ENCODE measurements at regions not wholly inside any gene's neighbourhood (a gene's known extent, or its start where the extent isn't known, plus 50 kb on each side); places are given as distances from the start of the nearest gene placed in this dataset.

- no peaks in the 10 kb centered on the region for H3F3A ChIP-seq (ENCODE audit: low read length, unreplicated experiment)
- TF ChIP-seq EZH2phosphoT487 (IDR thresholded peaks at IDR 0.05; ENCODE audit: borderline replicate concordance, low read length) (no peak), CTCF (conservative IDR thresholded peaks at IDR 0.05; ENCODE audit: low read depth, low read length) (no peak), EZH2 (IDR thresholded peaks at IDR 0.05; ENCODE audit: low read length, unreplicated experiment) (no peak)
- intact Hi-C loops (cut with micrococcal nuclease) = no loop called here
- H3K9me3 ChIP-seq (ENCODE audit: low read length) = no peaks in the 10 kb centered on the region
- no peaks in the 10 kb centered on the region for H4K20me1 ChIP-seq (ENCODE audit: low read length)
- no peaks in the 10 kb centered on the region for H3K36me3 ChIP-seq (ENCODE audit: low read depth, low read length)
- no peaks in the 10 kb centered on the region for H3K79me2 ChIP-seq (ENCODE audit: low read length)
- H2AFZ ChIP-seq (ENCODE audit: low read length) = no peak overlapping the region
- no peak for DNase-seq
- no peak for ATAC-seq
- no TSS peak for BruUV-seq (replicated peaks)
- ChIA-PET POLR2A (ENCODE audit: unreplicated experiment) (no interaction called here), CTCF (no interaction called here)
- no peaks in the 10 kb centered on the region for H3K9me2 ChIP-seq (replicated peaks; ENCODE audit: low read length)
- peaks cover 36% of the 10 kb centered on the region for H3K4me1 ChIP-seq (ENCODE audit: insufficient read depth, low read length)
- no peak overlapping the region for H3K9ac ChIP-seq (ENCODE audit: low read length)
- no peak overlapping the region for H3K4me2 ChIP-seq (ENCODE audit: low read length)
- no peak overlapping the region for H3K27ac ChIP-seq (ENCODE audit: low read length)
- H3K4me3 ChIP-seq (ENCODE audit: low read length) = no peak overlapping the region
- H3K27me3 ChIP-seq (ENCODE audit: low read length) = no peaks in the 10 kb centered on the region
Observed at GRCh38 chr15:38076786-38077185, 142.3 kb downstream of the TMCO5A start.

- no peaks in the 10 kb centered on the region for H3K79me2 ChIP-seq (ENCODE audit: low read length)
- CTCF ChIA-PET = no interaction called here
- H3K27ac ChIP-seq (ENCODE audit: low read length) = no peak overlapping the region
- no peaks in the 10 kb centered on the region for H3F3A ChIP-seq (ENCODE audit: low read length, unreplicated experiment)
- POLR2A ChIA-PET (ENCODE audit: unreplicated experiment) = no interaction called here
- no peaks in the 10 kb centered on the region for H3K9me3 ChIP-seq (ENCODE audit: low read length)
- no peaks in the 10 kb centered on the region for H3K27me3 ChIP-seq (ENCODE audit: low read length)
- no peaks in the 10 kb centered on the region for H3K36me3 ChIP-seq (ENCODE audit: low read depth, low read length)
- BruUV-seq (replicated peaks) = no TSS peak
- TF ChIP-seq EZH2 (IDR thresholded peaks at IDR 0.05; ENCODE audit: low read length, unreplicated experiment) (no peak), EZH2phosphoT487 (IDR thresholded peaks at IDR 0.05; ENCODE audit: borderline replicate concordance, low read length) (no peak), CTCF (conservative IDR thresholded peaks at IDR 0.05; ENCODE audit: low read depth, low read length) (no peak)
- no peak for ATAC-seq
- no peak overlapping the region for H3K9ac ChIP-seq (ENCODE audit: low read length)
- H2AFZ ChIP-seq (ENCODE audit: low read length) = no peak overlapping the region
- H3K4me1 ChIP-seq (ENCODE audit: insufficient read depth, low read length) = peaks cover 17% of the 10 kb centered on the region
- no peak overlapping the region for H3K4me2 ChIP-seq (ENCODE audit: low read length)
- H4K20me1 ChIP-seq (ENCODE audit: low read length) = no peaks in the 10 kb centered on the region
- no peak for DNase-seq
- no peak overlapping the region for H3K4me3 ChIP-seq (ENCODE audit: low read length)
- no peaks in the 10 kb centered on the region for H3K9me2 ChIP-seq (replicated peaks; ENCODE audit: low read length)
- intact Hi-C loops (cut with micrococcal nuclease) = no loop called here
Observed at GRCh38 chr15:38079236-38079635, 144.8 kb downstream of the TMCO5A start.

GRCh38 chr15:38080651-38081275, 146.3 kb downstream of the TMCO5A start:
- Histone ChIP-seq H3K27me3 (ENCODE audit: low read length) (no peaks in the 10 kb centered on the region), H3K36me3 (ENCODE audit: low read depth, low read length) (no peaks in the 10 kb centered on the region), H4K20me1 (ENCODE audit: low read length) (no peaks in the 10 kb centered on the region), H3F3A (ENCODE audit: low read length, unreplicated experiment) (no peaks in the 10 kb centered on the region), H3K27ac (ENCODE audit: low read length) (no peak overlapping the region), H2AFZ (ENCODE audit: low read length) (no peak overlapping the region), H3K79me2 (ENCODE audit: low read length) (no peaks in the 10 kb centered on the region), H3K4me1 (ENCODE audit: insufficient read depth, low read length) (peaks cover 21% of the 10 kb centered on the region), H3K4me2 (ENCODE audit: low read length) (no peak overlapping the region), H3K4me3 (ENCODE audit: low read length) (no peak overlapping the region), H3K9me2 (replicated peaks; ENCODE audit: low read length) (no peaks in the 10 kb centered on the region), H3K9ac (ENCODE audit: low read length) (no peak overlapping the region), H3K9me3 (ENCODE audit: low read length) (no peaks in the 10 kb centered on the region)
- TF ChIP-seq CTCF (conservative IDR thresholded peaks at IDR 0.05; ENCODE audit: low read depth, low read length) (no peak), EZH2phosphoT487 (IDR thresholded peaks at IDR 0.05; ENCODE audit: borderline replicate concordance, low read length) (no peak), EZH2 (IDR thresholded peaks at IDR 0.05; ENCODE audit: low read length, unreplicated experiment) (no peak)
- ATAC-seq (no peak), DNase-seq (no peak)
- BruUV-seq (replicated peaks) = no TSS peak
- intact Hi-C loops (cut with micrococcal nuclease) = no loop called here
- ChIA-PET CTCF (no interaction called here), POLR2A (ENCODE audit: unreplicated experiment) (no interaction called here)
